ENCODE measurements at regions not wholly inside any gene's neighbourhood (a gene's known extent, or its start where the extent isn't known, plus 50 kb on each side); places are given as distances from the start of the nearest gene placed in this dataset.
A peak's percentile ranks its signal among the peaks of the same experiment; 100 is the strongest.

DNA sequence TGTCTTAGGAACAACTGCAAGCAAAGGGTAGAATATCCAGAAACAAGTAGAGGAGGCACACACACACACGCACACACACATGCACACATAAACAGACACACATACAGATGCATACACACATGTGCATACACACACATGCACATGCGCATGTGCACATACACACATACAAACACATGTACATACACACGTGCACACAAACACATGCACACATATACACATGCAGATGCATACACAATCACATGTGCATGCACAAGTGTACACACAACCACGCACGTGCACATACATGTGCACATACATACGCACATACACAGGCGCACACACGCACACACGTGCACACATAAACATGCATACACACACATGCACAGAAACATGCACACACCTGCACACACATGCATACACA is 206.5 kb upstream of the OPRM1 start:
- no peak overlapping the region for H3K4me3 ChIP-seq (ENCODE audit: low read depth, low read length)
- H3K27ac ChIP-seq = no peak overlapping the region
- no peak for DNase-seq
- no peaks in the 10 kb centered on the region for H3K36me3 ChIP-seq
- TF ChIP-seq, protein P1, sequence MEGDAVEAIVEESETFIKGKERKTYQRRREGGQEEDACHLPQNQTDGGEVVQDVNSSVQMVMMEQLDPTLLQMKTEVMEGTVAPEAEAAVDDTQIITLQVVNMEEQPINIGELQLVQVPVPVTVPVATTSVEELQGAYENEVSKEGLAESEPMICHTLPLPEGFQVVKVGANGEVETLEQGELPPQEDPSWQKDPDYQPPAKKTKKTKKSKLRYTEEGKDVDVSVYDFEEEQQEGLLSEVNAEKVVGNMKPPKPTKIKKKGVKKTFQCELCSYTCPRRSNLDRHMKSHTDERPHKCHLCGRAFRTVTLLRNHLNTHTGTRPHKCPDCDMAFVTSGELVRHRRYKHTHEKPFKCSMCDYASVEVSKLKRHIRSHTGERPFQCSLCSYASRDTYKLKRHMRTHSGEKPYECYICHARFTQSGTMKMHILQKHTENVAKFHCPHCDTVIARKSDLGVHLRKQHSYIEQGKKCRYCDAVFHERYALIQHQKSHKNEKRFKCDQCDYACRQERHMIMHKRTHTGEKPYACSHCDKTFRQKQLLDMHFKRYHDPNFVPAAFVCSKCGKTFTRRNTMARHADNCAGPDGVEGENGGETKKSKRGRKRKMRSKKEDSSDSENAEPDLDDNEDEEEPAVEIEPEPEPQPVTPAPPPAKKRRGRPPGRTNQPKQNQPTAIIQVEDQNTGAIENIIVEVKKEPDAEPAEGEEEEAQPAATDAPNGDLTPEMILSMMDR (IDR thresholded peaks at IDR 0.05; ENCODE audit: low read depth, low read length) = no peak
- no peaks in the 10 kb centered on the region for H3K9me3 ChIP-seq (ENCODE audit: severe bottlenecking)
- no peaks in the 10 kb centered on the region for H3K27me3 ChIP-seq (ENCODE audit: insufficient read depth, low read depth, severe bottlenecking)

DNA sequence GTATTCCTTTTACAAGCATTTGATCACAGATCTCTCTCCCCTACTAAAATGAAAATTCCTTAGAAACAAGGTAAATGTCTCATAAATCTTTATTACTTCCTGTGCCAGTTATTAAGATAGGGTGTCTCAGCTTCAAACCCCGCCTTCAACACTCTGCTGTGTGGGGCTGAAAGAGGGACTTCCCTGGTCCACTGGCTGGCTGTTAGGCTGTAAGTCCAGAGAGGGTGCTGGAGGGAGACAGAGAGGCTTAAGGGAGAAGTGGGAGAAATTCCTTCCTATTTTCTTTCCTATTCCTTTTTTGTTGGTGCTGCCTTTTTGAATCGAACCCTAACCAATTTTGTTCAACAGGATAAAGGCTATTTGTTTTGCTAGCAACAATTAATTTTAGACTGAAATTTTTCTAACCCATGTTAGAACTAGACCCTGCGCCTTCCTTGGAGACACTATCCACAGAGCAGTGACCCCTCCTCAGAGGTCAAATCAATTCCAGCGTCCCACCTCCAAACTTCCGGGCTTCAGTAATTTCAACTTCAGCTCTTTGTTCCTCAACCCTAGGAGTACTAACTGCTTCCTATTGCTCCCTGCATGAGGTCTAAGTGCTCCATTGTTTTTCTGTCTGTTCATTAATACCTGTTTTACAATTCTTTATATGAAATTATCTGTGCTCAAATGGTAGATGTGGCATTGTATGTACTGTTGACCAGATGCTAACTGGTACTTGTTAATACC is 207.5 kb upstream of the OPRM1 start:
- no peak for DNase-seq
- Histone ChIP-seq H3K27ac (no peak overlapping the region), H3K36me3 (no peaks in the 10 kb centered on the region), H3K4me3 (ENCODE audit: low read depth, low read length) (no peak overlapping the region), H3K9me3 (ENCODE audit: severe bottlenecking) (no peaks in the 10 kb centered on the region), H3K27me3 (ENCODE audit: insufficient read depth, low read depth, severe bottlenecking) (no peaks in the 10 kb centered on the region)
- TF ChIP-seq, protein P1 (IDR thresholded peaks at IDR 0.05; ENCODE audit: low read depth, low read length) = no peak

DNA sequence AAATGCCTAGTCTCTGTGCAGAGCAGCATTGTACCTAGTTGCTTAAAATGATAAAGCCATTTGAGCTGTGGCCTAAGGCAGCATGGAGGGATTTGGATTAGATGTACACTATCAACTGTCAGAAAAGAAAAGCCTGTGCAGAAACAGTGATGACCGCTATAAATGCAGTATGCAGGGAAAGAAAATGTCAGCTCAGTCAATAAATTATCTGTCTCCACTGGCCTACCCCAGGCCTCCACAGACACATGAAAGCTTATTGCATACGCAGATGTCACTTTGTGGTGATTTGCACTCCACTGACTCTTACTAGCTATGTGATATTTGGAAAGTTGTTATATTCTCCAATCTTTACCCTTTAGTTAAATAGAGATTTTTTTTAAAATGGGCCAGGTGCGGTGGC is 221.9 kb upstream of the OPRM1 start:
- H3K27ac ChIP-seq = no peak overlapping the region
- TF ChIP-seq, protein P1 (IDR thresholded peaks at IDR 0.05; ENCODE audit: low read depth, low read length) = no peak
- no peaks in the 10 kb centered on the region for H3K27me3 ChIP-seq (ENCODE audit: insufficient read depth, low read depth, severe bottlenecking)
- no peaks in the 10 kb centered on the region for H3K36me3 ChIP-seq
- no peak overlapping the region for H3K4me3 ChIP-seq (ENCODE audit: low read depth, low read length)
- no peaks in the 10 kb centered on the region for H3K9me3 ChIP-seq (ENCODE audit: severe bottlenecking)
- no peak for DNase-seq

DNA sequence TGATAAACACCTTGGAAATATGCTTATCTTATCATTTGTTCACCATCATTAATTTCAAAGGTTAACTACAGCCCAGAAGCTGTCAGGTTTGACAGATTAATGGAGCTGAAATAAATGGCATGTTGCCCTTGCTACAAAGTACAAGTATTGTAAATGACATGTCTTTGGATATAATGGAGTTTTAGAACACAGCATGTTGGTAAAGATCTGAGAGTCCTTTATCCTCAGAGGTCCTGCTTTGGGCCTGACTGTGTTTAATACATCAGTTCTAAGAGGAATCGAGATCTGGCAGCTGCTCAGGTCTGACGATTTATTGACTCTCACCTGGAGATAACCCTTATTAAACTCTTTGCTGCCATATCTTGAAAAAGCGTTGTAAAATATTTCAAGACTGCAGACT is 222.7 kb upstream of the OPRM1 start:
- Histone ChIP-seq H3K4me3 (ENCODE audit: low read depth, low read length) (no peak overlapping the region), H3K9me3 (ENCODE audit: severe bottlenecking) (no peaks in the 10 kb centered on the region), H3K36me3 (no peaks in the 10 kb centered on the region), H3K27me3 (ENCODE audit: insufficient read depth, low read depth, severe bottlenecking) (no peaks in the 10 kb centered on the region), H3K27ac (no peak overlapping the region)
- DNase-seq = no peak
- TF ChIP-seq, protein P1 (IDR thresholded peaks at IDR 0.05; ENCODE audit: low read depth, low read length) = no peak

DNA sequence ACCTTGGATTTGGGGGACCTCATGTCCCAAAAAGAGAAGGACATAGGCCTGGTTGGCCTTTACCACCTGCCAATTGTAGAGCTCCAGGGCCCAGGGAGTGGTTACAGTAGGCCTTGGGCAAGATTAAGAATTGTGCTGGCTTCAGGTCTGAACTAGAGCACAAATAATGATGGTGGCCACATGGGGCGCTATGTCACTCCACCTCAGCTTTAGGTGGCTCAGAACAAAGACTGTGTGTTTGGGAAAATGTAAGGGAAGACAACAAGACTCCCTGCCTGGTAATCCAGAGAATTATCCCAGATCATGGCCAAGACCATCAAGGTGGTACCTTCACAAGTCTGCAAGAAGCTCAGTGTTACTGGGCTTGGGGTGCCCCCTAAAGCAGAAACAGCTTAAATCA is 224.9 kb upstream of the OPRM1 start:
- DNase-seq = peak; percentile 17
- H3K9me3 ChIP-seq (ENCODE audit: severe bottlenecking) = no peaks in the 10 kb centered on the region
- no peaks in the 10 kb centered on the region for H3K27me3 ChIP-seq (ENCODE audit: insufficient read depth, low read depth, severe bottlenecking)
- H3K27ac ChIP-seq = no peak overlapping the region
- no peak overlapping the region for H3K4me3 ChIP-seq (ENCODE audit: low read depth, low read length)
- H3K36me3 ChIP-seq = no peaks in the 10 kb centered on the region
- TF ChIP-seq, protein P1 (IDR thresholded peaks at IDR 0.05; ENCODE audit: low read depth, low read length) = peak; percentile 35
